Breast epithelium (tissue), 4 donors: ENCODE measurements at regions not wholly inside any gene's neighbourhood (a gene's known extent, or its start where the extent isn't known, plus 50 kb on each side); places are given as distances from the start of the nearest gene placed in this dataset.
"Not testable (repeated sequence)": the region's sequence is repeated elsewhere in the genome, so short reads cannot be mapped to it uniquely, and the experiment has no call there.

Experiments used
- DNase-seq, 2 donors: peaks; one replicate each; pipeline ENCODE4 v3.0.0-alpha.2; 2019; ENCODE audit warnings: low spot score in 2 of 2
- H3K27ac ChIP-seq, 2 donors: fragments of 200-600 bp; sonication (generic) in 1 of 2; one replicate each; pipeline ENCODE4 v1.5.1; 2016 to 2019; ENCODE audit warnings: mild to moderate bottlenecking in 1 of 2
- H3K27me3 ChIP-seq, 2 donors: fragments of 200-600 bp; sonication (generic) in 1 of 2; one replicate each; pipeline versions ENCODE4 v1.5.1 to v1.6.0; 2017 to 2019; ENCODE audit warnings: control low read depth in 1 of 2, mild to moderate bottlenecking in 1 of 2
- H3K36me3 ChIP-seq: fragments of 200-600 bp; one replicate; pipeline ENCODE4 v1.5.1; 2019
- H3K4me1 ChIP-seq, 2 donors: fragments of 200-600 bp; sonication (generic); one replicate each; pipeline ENCODE4 v1.5.1; 2016 to 2019; ENCODE audit warnings: control low read depth in 1 of 2
- H3K4me3 ChIP-seq, 3 donors: fragments of 200-600 bp; sonication (generic); 1 replicate in 2 of 3; 2 replicates in 1 of 3; pipeline ENCODE4 v1.5.1; 2016 to 2019; ENCODE audit warnings: mild to moderate bottlenecking in 3 of 3, moderate library complexity in 2 of 3
- H3K9me3 ChIP-seq, 2 donors: fragments of 200-600 bp; sonication (generic) in 1 of 2; one replicate each; pipeline ENCODE4 v1.5.1; 2016 to 2019; ENCODE audit warnings: control low read depth in 1 of 2
- CTCF ChIP-seq, 3 donors: fragments of 450-650 bp; IDR thresholded peaks; one replicate each; pipeline ENCODE4 v1.5.1; 2016 to 2017; ENCODE audit warnings: antibody characterized with exemption in 3 of 3, mild to moderate bottlenecking in 3 of 3, moderate library complexity in 3 of 3
- POLR2A ChIP-seq: fragments of 450-650 bp; IDR thresholded peaks from one replicate; pipeline ENCODE4 v1.6.1; 2016; ENCODE audit warnings: antibody characterized with exemption, mild to moderate bottlenecking, moderate library complexity
- POLR2AphosphoS5 ChIP-seq, 3 donors: sonication (generic); formaldehyde crosslinking; IDR thresholded peaks; one replicate each; pipeline ENCODE4 v1.6.1; 2017; ENCODE audit warnings: antibody characterized with exemption in 3 of 3
- intact Hi-C: fragments of 100-400 bp; cut with DNase I; formaldehyde crosslinking; loops from one replicate; pipeline ENCODE4 v1.15.1; 2023; ENCODE audit warnings: low total_unique reads

GRCh38 chr1:91190996-91191395 lies 169.2 kb upstream of the ZNF644 start:
- H3K27me3 ChIP-seq: peaks cover 0 to 8% of the 10 kb centered on the region in 2 donors
- DNase-seq: no peak
- TF ChIP-seq POLR2AphosphoS5 (IDR thresholded peaks at IDR 0.05) (no peak), CTCF (IDR thresholded peaks at IDR 0.05) (no peak), POLR2A (no peak)
- no peak overlapping the region for H3K27ac ChIP-seq
- no peaks in the 10 kb centered on the region for H3K4me1 ChIP-seq
- no peaks in the 10 kb centered on the region for H3K9me3 ChIP-seq
- intact Hi-C loops: no loop called here
- H3K4me3 ChIP-seq: no peak overlapping the region
- H3K36me3 ChIP-seq: no peaks in the 10 kb centered on the region

- no peaks in the 10 kb centered on the region for H3K36me3 ChIP-seq
- no peak overlapping the region for H3K4me3 ChIP-seq
- no peaks in the 10 kb centered on the region for H3K9me3 ChIP-seq
- no peak overlapping the region for H3K27ac ChIP-seq
- intact Hi-C loops: no loop called here
- no peak for DNase-seq
- peaks cover 0 to 8% of the 10 kb centered on the region in 2 donors for H3K27me3 ChIP-seq
- no peaks in the 10 kb centered on the region for H3K4me1 ChIP-seq
- TF ChIP-seq POLR2A (no peak), POLR2AphosphoS5 (IDR thresholded peaks at IDR 0.05) (no peak), CTCF (IDR thresholded peaks at IDR 0.05) (no peak)
These were observed 167.3 kb upstream of the ZNF644 start for GRCh38 chr1:91189096-91189495.

- H3K4me3 ChIP-seq, H3K9me3 ChIP-seq, H3K27ac ChIP-seq, H3K36me3 ChIP-seq, H3K27me3 ChIP-seq, H3K4me1 ChIP-seq, intact Hi-C loops, DNase-seq: not testable (repeated sequence)
These were observed 161.0 kb upstream of the ZNF644 start for GRCh38 chr1:91182807-91183206.

- H3K4me1 ChIP-seq: no peaks in the 10 kb centered on the region
- H3K36me3 ChIP-seq: no peaks in the 10 kb centered on the region
- DNase-seq: no peak
- H3K27me3 ChIP-seq: no peaks in the 10 kb centered on the region
- H3K27ac ChIP-seq: no peak overlapping the region
- H3K9me3 ChIP-seq: no peaks in the 10 kb centered on the region
- TF ChIP-seq CTCF (IDR thresholded peaks at IDR 0.05) (no peak), POLR2AphosphoS5 (IDR thresholded peaks at IDR 0.05) (no peak), POLR2A (no peak)
- no peak overlapping the region for H3K4me3 ChIP-seq
- intact Hi-C loops: no loop called here
These were observed 154.4 kb upstream of the ZNF644 start for GRCh38 chr1:91176250-91176649.

GRCh38 chr1:91174734-91175133 lies 152.9 kb upstream of the ZNF644 start:
- no peaks in the 10 kb centered on the region for H3K36me3 ChIP-seq
- H3K27ac ChIP-seq: no peak overlapping the region
- H3K27me3 ChIP-seq: no peaks in the 10 kb centered on the region
- no peaks in the 10 kb centered on the region for H3K4me1 ChIP-seq
- TF ChIP-seq POLR2A (no peak), POLR2AphosphoS5 (IDR thresholded peaks at IDR 0.05) (no peak)
- H3K9me3 ChIP-seq: no peaks in the 10 kb centered on the region
- DNase-seq: no peak
- H3K4me3 ChIP-seq: no peak overlapping the region
- intact Hi-C loops: no loop called here

GRCh38 chr1:91173346-91173890 lies 151.6 kb upstream of the ZNF644 start:
- intact Hi-C loops: no loop called here
- DNase-seq: no peak

More at GRCh38 chr1:91173346-91173890, 151.6 kb upstream of the ZNF644 start:
- Histone ChIP-seq H3K27me3 (no peaks in the 10 kb centered on the region), H3K27ac (no peak overlapping the region), H3K36me3 (no peaks in the 10 kb centered on the region), H3K4me1 (no peaks in the 10 kb centered on the region), H3K9me3 (no peaks in the 10 kb centered on the region), H3K4me3 (no peak overlapping the region)
- no peak for TF ChIP-seq POLR2AphosphoS5 (IDR thresholded peaks at IDR 0.05)
- TF ChIP-seq CTCF (IDR thresholded peaks at IDR 0.05): no peak
- TF ChIP-seq POLR2A: no peak
